BLaER1 (cell line): ENCODE measurements at regions not wholly inside any gene's neighbourhood (a gene's known extent, or its start where the extent isn't known, plus 50 kb on each side); places are given as distances from the start of the nearest gene placed in this dataset.
"Not testable (repeated sequence)": the region's sequence is repeated elsewhere in the genome, so short reads cannot be mapped to it uniquely, and the experiment has no call there.

Experiments used
- H3K27ac ChIP-seq: shearing (Covaris generic); formaldehyde crosslinking; 2 replicates; pipeline ENCODE4 v1.8.1; 2022
- H3K27me3 ChIP-seq: shearing (Covaris generic); formaldehyde crosslinking; 2 replicates; pipeline ENCODE4 v1.8.1; 2022
- H3K36me3 ChIP-seq: shearing (Covaris generic); formaldehyde crosslinking; 2 replicates; pipeline ENCODE4 v1.8.1; 2022
- H3K4me1 ChIP-seq: shearing (Covaris generic); formaldehyde crosslinking; 2 replicates; pipeline ENCODE4 v1.8.1; 2022
- H3K4me2 ChIP-seq: shearing (Covaris generic); formaldehyde crosslinking; 2 replicates; pipeline ENCODE4 v1.8.1; 2022
- H3K4me3 ChIP-seq: shearing (Covaris generic); formaldehyde crosslinking; 2 replicates; pipeline ENCODE4 v1.8.1; 2022
- H3K9ac ChIP-seq: shearing (Covaris generic); formaldehyde crosslinking; 2 replicates; pipeline ENCODE4 v1.8.1; 2022
- H3K9me3 ChIP-seq: shearing (Covaris generic); formaldehyde crosslinking; 2 replicates; pipeline ENCODE4 v1.8.1; 2022
- H4K20me1 ChIP-seq: shearing (Covaris generic); formaldehyde crosslinking; 2 replicates; pipeline ENCODE4 v1.8.1; 2022
- Cebpa-rat ChIP-seq: shearing (Covaris generic); IDR thresholded peaks from 2 replicates; pipeline ENCODE4 v1.8.1; 2022

GRCh38 chr22:10753566-10753965 is 4774.4 kb upstream of the OR11H1 start:
- not testable (repeated sequence) for H3K27me3 ChIP-seq, H3K9me3 ChIP-seq, H3K4me3 ChIP-seq, H3K4me2 ChIP-seq, H3K36me3 ChIP-seq, H4K20me1 ChIP-seq, H3K9ac ChIP-seq, H3K4me1 ChIP-seq, H3K27ac ChIP-seq

GRCh38 chr22:10755350-10755749 is 4772.6 kb upstream of the OR11H1 start:
- H3K4me2 ChIP-seq, H3K36me3 ChIP-seq, H3K27me3 ChIP-seq, H3K9me3 ChIP-seq, H3K9ac ChIP-seq, H3K4me3 ChIP-seq, H4K20me1 ChIP-seq, H3K4me1 ChIP-seq, H3K27ac ChIP-seq: not testable (repeated sequence)

GRCh38 chr22:10760418-10760817 is 4767.6 kb upstream of the OR11H1 start:
- not testable (repeated sequence) for H3K4me3 ChIP-seq, H3K27me3 ChIP-seq, H3K4me1 ChIP-seq, H3K9ac ChIP-seq, H3K9me3 ChIP-seq, H4K20me1 ChIP-seq, H3K4me2 ChIP-seq, H3K36me3 ChIP-seq, H3K27ac ChIP-seq

GRCh38 chr22:10766320-10766719 is 4761.7 kb upstream of the OR11H1 start:
- H3K27ac ChIP-seq, H3K4me1 ChIP-seq, H3K4me2 ChIP-seq, H3K4me3 ChIP-seq, H3K36me3 ChIP-seq, H4K20me1 ChIP-seq, H3K27me3 ChIP-seq, H3K9ac ChIP-seq: not testable (repeated sequence)
- peaks cover 25% of the 10 kb centered on the region for H3K9me3 ChIP-seq

GRCh38 chr22:10768875-10769274 is 4759.1 kb upstream of the OR11H1 start:
- not testable (repeated sequence) for H3K4me1 ChIP-seq, H3K4me2 ChIP-seq, H3K27ac ChIP-seq, H4K20me1 ChIP-seq, H3K9ac ChIP-seq, H3K36me3 ChIP-seq, H3K27me3 ChIP-seq, H3K4me3 ChIP-seq
- H3K9me3 ChIP-seq: peaks cover 42% of the 10 kb centered on the region

GRCh38 chr22:10771744-10772143 is 4756.2 kb upstream of the OR11H1 start:
- H3K36me3 ChIP-seq, H3K4me2 ChIP-seq, H3K27ac ChIP-seq, H3K4me1 ChIP-seq, H4K20me1 ChIP-seq, H3K9ac ChIP-seq, H3K27me3 ChIP-seq, H3K4me3 ChIP-seq: not testable (repeated sequence)
- peaks cover 37% of the 10 kb centered on the region for H3K9me3 ChIP-seq

- not testable (repeated sequence) for H3K27me3 ChIP-seq, H3K4me3 ChIP-seq, H4K20me1 ChIP-seq, H3K36me3 ChIP-seq, H3K9ac ChIP-seq, H3K4me1 ChIP-seq, H3K4me2 ChIP-seq, H3K27ac ChIP-seq
- H3K9me3 ChIP-seq: peaks cover 23% of the 10 kb centered on the region
Measured at GRCh38 chr22:10773341-10773740, 4754.7 kb upstream of the OR11H1 start.

GRCh38 chr22:10775601-10776357 is 4752.2 kb upstream of the OR11H1 start:
- H3K4me2 ChIP-seq, H3K36me3 ChIP-seq, H3K4me3 ChIP-seq, H3K27me3 ChIP-seq, H3K27ac ChIP-seq, H3K4me1 ChIP-seq, H4K20me1 ChIP-seq, H3K9ac ChIP-seq: not testable (repeated sequence)
- peaks cover 18% of the 10 kb centered on the region for H3K9me3 ChIP-seq

- not testable (repeated sequence) for H3K4me2 ChIP-seq, H3K4me1 ChIP-seq, H3K4me3 ChIP-seq, H3K27ac ChIP-seq, H3K9ac ChIP-seq, H3K36me3 ChIP-seq, H3K27me3 ChIP-seq, H4K20me1 ChIP-seq
- peaks cover 17% of the 10 kb centered on the region for H3K9me3 ChIP-seq
Measured at GRCh38 chr22:10776358-10776729, 4751.6 kb upstream of the OR11H1 start.

- not testable (repeated sequence) for H3K4me2 ChIP-seq, H3K27ac ChIP-seq, H3K4me3 ChIP-seq, H3K27me3 ChIP-seq, H3K9me3 ChIP-seq, H4K20me1 ChIP-seq, H3K4me1 ChIP-seq, H3K36me3 ChIP-seq, H3K9ac ChIP-seq
Measured at GRCh38 chr22:10777733-10778132, 4750.3 kb upstream of the OR11H1 start.

GRCh38 chr22:10778296-10778814 is 4749.6 kb upstream of the OR11H1 start:
- H3K9me3 ChIP-seq: peaks cover 7% of the 10 kb centered on the region; the same call in 1 of the 2 replicates
- no peaks in the 10 kb centered on the region for H3K36me3 ChIP-seq

GRCh38 chr22:10779200-10779599 is 4748.8 kb upstream of the OR11H1 start:
- peaks cover 13% of the 10 kb centered on the region for H3K9me3 ChIP-seq
- H3K4me2 ChIP-seq, H3K9ac ChIP-seq, H3K36me3 ChIP-seq, H3K4me1 ChIP-seq, H4K20me1 ChIP-seq, H3K4me3 ChIP-seq, H3K27ac ChIP-seq, H3K27me3 ChIP-seq: not testable (repeated sequence)

More at GRCh38 chr22:10778296-10778814, 4749.6 kb upstream of the OR11H1 start:
- H3K4me1 ChIP-seq: no peaks in the 10 kb centered on the region
- H3K27ac ChIP-seq: no peak overlapping the region
- H3K4me2 ChIP-seq: no peak overlapping the region
- no peak for TF ChIP-seq Cebpa-rat
- no peak overlapping the region for H3K4me3 ChIP-seq
- no peaks in the 10 kb centered on the region for H3K27me3 ChIP-seq
- no peaks in the 10 kb centered on the region for H4K20me1 ChIP-seq
- no peak overlapping the region for H3K9ac ChIP-seq
